Nucleus accumbens (tissue), 56 donors: ENCODE measurements at regions not wholly inside any gene's neighbourhood (a gene's known extent, or its start where the extent isn't known, plus 50 kb on each side); places are given as distances from the start of the nearest gene placed in this dataset.
"Not testable (repeated sequence)": the region's sequence is repeated elsewhere in the genome, so short reads cannot be mapped to it uniquely, and the experiment has no call there.

Experiments
- DNase-seq, 56 donors: peaks; one replicate each; lab custom pipeline; 2025; lab: John Stamatoyannopoulos, UW

DNA sequence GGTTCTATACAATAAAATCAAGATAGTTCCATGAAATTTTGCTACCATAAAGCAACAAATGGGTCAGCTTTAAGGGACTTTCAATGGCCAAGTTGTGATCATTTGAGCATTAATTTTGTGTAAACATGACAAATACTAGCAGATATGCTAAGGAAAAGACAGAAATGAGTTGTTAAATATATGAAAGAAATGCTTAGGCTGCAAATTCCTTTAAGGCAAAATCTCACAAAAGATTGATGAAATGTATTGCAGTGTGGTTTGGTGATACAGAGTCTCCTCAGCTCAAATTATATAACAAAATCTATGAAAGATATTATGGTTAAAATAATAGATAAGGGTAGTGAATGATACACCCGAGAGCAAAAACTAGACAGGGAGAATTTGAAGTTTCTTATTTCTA lies 377.2 kb downstream of the RAP2B start:
- no peak for DNase-seq

DNA sequence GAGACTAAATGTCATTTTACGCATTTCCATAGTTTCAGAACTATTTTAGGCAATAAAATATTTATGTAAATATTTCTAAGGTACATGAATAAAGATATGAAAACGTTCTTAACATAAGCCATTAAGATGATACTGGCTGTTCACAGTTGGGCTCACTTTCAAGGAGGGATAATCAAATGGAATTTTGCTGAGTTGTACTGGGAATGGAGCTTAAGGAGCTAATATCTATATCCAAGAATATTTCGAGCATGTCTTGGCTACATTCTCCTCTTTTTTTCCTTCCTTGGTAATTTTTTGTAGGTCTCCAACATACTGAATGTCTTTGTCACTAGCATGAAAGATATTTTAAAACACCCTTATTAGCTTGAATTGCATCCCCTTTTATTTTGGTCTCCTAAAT lies 383.4 kb downstream of the RAP2B start:
- no peak for DNase-seq

DNA sequence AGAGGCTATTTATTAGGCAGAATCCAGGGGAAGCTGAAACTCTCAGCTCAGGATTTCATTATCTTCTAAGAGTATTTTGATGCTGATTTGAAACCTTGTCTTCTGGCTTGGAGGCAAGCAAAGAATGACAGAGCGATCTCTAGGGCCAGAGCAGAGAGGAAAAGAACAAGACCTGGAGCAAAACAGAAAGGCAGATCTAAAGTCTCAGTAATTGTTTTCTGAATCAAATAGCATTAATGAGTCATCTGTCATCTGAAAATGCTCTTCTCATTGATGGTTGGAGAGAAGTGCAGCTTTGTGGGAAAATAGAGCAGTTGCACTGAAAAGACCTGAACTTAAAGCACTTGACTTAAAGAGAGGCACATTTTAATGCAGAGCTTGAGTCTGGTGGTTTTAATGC lies 385.9 kb downstream of the RAP2B start:
- DNase-seq, result no peak

DNA sequence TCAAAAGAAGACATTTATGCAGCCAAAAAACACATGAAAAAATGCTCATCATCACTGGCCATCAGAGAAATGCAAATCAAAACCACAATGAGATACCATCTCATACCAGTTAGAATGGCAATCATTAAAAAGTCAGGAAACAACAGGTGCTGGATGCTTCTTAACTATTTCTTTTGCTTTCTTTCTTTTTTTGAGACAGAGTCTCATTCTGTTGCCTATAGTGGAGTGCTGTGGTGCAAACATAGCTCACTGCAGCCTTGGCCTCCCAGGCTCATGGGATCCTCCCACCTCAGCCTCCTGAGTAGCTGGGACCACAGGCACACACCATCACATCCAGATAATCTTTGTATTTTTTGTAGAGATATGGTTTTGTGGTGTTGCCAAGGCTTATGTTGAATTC lies 387.7 kb downstream of the RAP2B start:
- DNase-seq, result not testable (repeated sequence)

DNA sequence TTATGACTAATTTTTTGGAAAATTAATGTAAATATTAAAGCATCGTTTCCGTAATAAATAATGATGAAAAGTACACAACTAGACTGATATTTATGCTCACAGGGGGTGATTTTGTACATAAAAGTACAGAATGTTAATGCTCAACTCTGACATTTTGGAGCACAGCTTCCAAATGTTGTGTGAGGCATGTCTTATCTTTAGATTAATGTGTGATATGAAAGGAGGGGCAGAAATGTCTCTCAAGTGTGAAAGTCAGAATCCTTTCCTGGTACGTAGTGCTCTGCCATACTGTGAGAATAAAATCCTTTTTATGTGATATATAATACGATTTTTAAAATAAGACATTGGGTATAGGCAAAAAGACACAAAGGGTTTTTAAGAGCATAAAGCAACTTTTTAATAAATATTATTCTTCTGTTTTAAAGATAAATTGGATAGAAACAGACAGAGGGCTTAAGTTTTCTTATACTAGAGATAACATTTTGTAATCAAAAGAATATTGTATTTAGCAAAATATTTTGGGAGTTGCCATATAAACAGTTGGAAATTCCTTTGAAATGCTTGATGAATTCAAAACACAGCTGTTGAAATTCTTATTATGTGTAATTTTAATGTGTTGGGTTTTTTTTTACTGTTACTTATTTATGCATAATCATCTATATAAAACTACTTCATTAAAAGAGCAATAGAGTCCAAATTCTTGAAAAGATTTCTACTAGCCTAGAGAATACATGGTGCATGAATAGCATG lies 389.7 kb downstream of the RAP2B start:
- DNase-seq, result no peak

DNA sequence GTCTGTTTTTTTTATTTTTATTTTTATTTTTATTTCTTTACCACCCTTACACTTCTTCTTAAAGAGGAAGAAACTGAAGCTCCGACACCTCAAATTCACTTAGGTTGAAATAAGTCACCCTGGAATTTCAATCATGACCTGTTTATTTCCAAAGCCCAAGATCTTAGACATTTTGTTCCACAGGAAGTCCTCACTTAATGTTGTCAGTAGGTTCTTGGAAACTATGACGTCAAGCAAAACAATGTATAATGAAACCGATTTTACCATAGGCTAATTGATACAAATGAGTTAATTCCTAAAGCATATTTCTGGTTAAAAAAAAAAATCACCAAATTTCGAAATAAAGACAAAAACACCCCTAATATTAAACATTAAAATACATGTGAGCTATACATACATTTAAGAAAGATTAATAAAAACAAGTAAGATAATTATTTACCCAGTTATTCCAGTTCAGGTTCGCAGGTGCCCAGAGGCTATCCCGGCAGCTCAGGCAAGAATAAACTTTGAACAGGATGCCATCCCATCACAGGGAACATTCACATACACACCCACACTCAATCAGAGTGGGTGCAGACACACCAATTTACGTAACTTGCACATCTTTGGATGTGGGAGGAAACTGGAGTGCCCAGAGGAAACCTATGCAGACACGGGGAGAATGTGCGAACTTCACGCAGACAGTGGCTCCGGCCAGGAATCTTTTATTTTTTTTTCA lies 391.0 kb downstream of the RAP2B start:
- DNase-seq, result no peak

DNA sequence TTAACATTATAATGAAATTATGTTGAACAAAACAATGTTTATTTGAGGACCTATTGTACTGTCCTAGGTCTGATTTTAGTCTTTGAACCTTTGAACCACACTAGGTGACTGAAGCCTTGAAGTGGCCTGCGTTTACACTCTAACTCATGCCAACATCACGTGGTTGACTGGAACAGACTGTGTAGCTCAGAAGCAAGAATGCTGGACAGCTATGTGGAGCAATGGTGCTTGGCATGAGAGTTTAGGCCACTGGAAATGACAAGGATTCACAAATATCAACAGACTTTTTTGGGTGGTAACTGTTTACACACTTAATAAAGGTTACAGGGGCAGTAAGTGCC lies 391.5 kb downstream of the RAP2B start:
- no peak for DNase-seq

DNA sequence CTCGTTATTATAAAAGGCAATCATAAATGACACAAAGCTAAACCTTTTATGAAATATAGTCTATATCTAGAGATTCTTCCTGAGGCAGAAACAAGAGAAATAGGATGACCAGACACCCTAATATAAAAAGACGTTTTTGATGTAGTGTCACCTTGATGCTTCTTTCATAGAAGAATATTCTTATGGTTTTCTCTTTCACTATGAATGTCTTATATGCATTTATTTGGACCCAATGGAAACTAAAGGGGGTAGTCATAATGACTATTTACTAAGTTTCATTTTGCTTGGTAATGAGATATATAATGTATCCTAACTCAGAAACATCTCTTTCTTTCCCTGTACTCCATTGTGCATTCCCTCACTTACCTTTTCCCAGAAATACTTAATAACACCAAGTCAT lies 393.9 kb downstream of the RAP2B start:
- no peak for DNase-seq

DNA sequence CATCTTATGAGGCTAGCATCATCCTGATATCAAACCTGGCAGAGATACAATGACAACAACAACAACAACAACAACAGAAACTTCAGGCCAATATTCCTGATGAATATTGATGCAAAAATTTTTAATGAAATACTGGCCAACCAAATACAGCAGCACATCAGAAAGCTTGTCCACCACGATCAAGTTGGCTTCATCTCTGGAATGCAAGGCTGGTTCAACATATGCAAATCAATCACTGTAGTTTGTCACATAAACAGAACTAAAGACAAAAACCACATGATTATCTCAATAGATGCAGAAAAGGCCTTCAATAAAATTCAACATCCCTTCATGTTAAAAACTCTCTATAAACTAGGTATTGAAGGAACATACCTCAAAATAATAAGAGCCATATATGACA lies 397.3 kb downstream of the RAP2B start:
- not testable (repeated sequence) for DNase-seq

DNA sequence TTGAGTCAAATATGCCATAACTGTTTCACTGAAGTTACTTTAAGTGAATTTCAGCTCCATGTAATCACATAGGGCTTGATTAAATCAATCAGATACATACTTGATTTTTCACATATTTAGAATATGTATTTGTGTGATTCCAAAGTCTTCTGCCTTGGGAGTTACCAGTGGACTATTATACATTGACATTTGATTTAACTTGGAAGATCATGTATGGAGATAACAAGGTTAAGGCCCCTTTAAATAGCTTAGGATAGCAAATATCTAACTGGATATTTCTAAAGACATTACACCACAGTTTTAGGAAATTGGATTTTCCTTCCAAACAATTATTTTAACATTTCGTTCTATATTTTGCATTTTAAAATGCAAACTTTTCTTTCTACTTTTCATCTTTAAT lies 405.0 kb downstream of the RAP2B start:
- no peak for DNase-seq

DNA sequence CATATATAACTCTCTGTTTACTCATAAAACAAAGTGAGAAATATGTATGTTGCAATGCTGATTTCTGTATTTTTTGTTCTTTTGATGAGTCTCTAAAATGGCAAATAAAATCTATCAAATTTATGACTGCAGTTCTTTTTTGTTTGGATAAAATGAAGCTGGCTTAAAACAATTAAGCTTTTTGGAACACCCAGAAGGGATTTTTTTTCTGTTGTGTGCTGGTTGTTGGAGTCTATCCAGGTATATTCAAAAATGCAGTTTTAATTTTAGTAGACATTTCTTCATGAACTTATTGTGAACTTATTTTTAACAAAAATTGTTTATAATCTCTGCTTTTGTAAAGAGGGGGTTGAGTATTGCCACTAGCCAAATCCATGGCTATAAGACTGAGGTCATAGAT lies 405.5 kb downstream of the RAP2B start:
- no peak for DNase-seq

DNA sequence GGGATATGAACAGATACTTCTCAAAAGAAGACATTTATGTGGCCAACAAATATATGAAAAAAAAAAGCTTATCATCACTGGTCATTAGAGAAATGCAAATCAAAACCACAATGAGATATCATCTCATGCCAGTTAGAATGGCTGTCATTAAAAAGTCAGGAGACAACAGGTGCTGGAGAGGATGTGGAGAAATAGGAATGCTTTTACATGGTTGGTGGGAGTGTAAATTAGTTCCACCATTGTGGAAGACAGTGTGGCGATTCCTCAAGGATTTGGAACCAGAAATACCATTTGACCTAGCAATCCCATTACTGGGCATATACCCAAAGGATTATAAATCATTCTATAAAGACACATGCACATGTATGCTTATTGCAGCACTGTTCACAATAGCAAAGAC lies 408.5 kb downstream of the RAP2B start:
- DNase-seq, result not testable (repeated sequence)

DNA sequence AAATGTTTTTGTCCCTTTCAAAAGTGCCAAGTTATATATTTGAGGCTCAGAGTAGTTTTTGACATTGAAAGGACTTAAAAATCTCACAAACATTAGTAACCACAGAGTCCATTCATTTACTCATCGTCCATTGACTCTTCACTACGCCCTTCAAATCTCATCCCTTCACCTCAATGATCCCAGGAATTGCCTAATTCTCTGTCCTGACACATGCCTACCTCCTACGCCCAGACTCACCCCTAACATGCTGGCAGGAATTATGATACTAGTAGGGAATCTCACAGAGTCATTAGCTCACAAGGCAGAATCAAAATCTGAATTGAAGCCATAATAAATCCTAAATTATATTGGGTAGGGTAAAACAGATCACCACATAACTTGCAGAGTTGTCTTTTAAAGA lies 410.1 kb downstream of the RAP2B start:
- no peak for DNase-seq

DNA sequence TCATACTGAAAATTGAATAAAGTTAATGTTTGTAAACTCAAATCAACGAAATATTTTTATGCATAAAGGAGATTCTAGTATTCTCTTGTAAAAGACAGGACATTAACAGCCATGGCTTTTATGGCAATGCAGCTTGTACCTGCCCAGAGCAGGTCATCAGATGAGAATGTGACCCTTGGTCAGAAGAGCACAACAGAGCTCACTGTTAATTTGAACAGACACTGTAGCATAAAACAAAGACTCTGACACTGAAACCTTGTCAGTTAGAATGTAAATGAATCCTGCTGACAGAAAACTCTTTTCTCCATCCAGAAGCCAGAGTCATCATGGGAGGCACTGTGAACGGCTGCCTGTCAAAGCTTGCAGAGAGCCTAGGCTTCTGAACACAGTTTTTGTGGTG lies 410.6 kb downstream of the RAP2B start:
- DNase-seq, result no peak

DNA sequence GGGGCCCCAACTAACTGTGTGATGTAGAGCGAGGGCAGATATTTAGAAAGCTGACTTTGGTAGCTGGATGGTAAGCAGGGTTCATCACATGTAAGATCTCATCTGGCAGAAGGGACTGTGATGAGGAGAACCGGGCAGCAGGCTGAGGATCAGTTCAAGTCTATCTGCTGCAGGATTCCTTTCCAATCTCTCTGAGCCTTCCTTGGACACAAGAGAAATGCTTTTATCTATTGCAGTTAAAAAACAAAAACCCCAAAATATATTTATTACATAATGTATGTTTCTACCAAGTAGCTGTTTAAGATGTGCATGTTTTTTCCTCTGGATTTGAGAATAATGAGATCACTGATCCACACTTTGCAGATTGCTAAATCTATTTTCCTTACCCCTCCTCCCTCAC lies 411.5 kb downstream of the RAP2B start:
- no peak for DNase-seq

DNA sequence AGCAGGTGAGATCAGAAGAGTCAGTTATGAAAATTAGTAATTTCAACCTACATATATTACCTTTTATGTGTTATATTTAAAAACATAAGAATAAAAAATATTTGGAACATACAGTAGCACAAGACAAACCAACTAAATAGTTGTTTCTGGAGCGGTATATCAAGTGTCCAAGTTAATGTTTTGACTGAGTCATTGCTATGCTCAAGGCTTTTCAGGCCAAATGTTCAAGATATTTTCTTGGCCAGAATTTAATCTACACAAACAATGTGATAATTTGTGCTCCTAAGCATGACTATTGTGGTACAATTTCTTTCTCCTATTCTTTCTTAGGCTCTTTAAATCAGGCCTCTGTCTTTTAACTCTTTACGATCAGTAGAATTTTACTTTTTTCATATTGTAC lies 412.4 kb downstream of the RAP2B start:
- DNase-seq, result no peak

DNA sequence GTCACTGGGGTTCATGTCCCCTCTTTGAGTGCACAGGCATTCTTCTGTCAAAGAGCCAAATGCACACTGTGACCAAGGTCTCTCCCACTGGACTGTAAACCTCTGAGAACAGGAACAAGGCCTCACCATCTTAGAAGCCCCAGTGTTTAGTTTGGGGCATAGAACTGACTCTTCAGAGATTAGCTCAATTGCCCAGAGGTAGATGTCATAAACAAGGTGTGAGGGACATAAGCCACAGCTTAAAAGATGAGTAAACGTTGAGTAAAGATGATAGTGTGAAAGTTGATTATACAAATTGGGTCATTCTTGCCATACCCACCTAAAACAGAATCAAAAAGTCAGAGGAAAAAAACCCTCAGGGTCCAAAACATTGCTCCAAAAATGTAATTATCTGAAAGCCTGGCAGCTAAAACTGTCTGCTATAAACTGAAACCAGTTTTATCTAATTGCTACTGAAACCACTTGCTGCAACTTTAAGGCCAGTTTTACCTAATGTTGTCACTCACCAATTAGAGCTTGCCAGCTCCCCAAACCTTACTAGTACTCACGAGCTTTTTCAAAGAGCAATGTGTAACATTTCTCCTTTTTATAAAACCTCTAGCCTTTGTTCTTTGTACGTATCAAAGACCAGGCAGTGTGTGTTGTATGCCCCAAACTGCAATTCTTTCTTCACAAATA lies 415.2 kb downstream of the RAP2B start:
- no peak for DNase-seq

DNA sequence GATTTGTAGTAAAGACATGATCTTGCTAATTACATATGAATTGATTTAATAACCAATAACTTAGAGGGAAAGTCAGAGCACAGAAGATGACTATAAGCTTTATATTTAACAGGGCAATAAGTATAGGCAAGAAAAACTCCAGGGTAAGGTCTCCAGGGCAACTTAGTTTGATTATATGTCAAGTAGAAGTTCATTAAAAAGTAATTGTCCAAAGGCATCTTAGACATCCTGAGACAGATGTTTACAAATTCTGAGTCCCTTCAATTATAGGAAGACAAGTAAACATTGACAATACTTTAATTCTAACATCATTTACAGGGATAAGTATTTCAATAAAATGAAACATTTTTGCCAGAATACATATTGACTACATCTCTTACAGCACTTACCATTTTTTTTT lies 416.0 kb downstream of the RAP2B start:
- DNase-seq, result no peak

DNA sequence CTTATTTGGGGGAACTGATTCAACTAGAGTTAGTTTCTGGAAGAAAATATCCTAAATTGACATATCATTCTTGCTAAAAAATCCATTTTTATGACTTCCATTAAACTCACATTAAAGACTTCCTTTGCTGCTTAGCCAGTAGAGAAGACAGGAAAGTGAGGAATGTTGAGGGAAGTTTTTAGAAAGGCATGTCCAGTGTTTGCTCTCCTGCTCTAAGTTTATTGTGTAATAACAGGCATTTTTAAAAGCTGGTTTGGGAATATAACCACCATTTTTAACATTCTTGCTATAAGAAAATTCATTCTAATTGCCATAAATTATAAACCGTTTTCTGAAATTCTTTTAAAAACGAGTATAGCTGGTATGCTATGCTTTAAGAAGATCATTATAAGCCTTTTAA lies 428.0 kb downstream of the RAP2B start:
- no peak for DNase-seq

DNA sequence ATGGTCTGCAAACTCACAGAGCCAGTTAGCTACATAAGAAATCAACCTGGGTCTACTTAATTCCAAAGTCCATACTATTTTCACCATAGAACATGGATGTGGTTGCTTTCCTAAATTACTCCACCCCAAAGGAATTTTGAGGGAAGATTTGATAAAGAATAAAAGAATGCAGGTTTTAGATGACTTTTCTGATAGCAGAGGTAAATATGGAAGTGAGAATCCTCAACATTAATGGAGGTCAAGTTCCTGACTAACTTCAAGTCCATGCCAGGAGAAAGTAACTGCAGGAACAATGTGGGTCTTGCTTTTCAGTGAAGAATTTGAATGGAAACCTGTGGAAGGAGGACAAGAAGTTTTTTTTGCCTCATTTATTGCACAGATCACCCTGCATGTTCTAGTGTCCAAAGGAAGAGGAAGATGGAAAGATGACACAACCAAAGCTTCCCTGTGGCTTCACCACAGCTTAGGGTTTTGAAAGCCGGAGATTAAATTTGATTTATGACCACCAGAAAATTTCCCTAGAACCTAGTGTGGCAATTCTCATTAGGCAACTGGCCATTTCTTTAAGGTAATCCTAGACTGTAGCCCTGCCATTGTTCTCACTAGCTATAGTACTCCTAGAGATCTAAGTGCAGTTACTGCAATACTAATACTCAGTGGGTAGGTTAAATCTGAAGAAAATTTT lies 429.7 kb downstream of the RAP2B start:
- no peak for DNase-seq

DNA sequence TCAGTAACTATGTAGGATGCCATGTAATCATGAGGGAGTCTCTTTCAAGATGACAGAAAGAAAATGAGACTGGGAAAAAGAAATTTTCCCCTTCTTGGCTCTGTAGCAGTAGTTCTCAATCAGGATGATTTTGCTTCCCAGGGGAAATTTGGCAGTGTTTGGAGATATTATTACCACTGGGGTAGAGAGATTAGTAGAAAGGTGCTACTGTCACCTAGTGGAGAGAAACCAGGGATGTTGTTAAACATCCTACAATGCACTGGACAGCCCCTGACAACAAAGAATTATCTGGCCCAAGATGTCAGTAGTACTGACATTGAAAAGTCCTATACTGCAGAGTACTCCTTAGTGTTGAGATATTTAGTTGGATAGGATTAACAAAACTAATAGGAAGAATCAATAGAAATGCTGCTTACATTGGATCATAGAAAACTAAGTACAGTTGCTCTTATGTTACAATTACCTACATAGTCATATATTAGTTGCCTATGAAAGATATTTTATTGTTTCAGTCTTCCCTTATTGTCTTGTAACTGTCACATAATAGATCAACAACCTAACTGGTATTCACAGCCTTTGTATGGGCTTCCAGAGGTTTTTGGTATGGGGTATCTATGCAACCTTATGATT lies 433.3 kb downstream of the RAP2B start:
- DNase-seq, result no peak
